Large intestine (tissue), 3 donors: ENCODE measurements at regions not wholly inside any gene's neighbourhood (a gene's known extent, or its start where the extent isn't known, plus 50 kb on each side); places are given as distances from the start of the nearest gene placed in this dataset.

Experiments used
- DNase-seq, 2 donors: peaks; one replicate each; pipeline versions ENCODE4 v3.0.0 to v3.0.0-alpha.2; 2013
- H3K27ac ChIP-seq: one replicate; pipeline ENCODE4 v1.5.1; 2013; ENCODE audit warnings: low read length
- H3K27me3 ChIP-seq: 2 replicates; pipeline ENCODE4 v1.6.1; 2013; ENCODE audit warnings: low read length; ENCODE audit not compliant: control insufficient read depth, insufficient read depth
- H3K36me3 ChIP-seq: 2 replicates; pipeline ENCODE4 v1.6.1; 2013; ENCODE audit warnings: low read length; ENCODE audit not compliant: control insufficient read depth, insufficient read depth
- H3K4me1 ChIP-seq: one replicate; pipeline ENCODE4 v1.6.1; 2013; ENCODE audit warnings: low read length; ENCODE audit not compliant: control insufficient read depth, insufficient read depth
- H3K4me3 ChIP-seq: one replicate; pipeline ENCODE4 v1.5.1; 2013; ENCODE audit warnings: low read length
- H3K9me3 ChIP-seq: one replicate; pipeline ENCODE4 v1.6.1; 2013; ENCODE audit warnings: mild to moderate bottlenecking, low read depth, low read length, moderate library complexity; ENCODE audit not compliant: control insufficient read depth
- WGBS: methylation state at CpG from one replicate; pipeline ENCODE4 v1.1.5; 2013; ENCODE audit warnings: low lambda C conversion rate; ENCODE audit not compliant: insufficient coverage; 5-methylcytosine and 5-hydroxymethylcytosine counted together

DNA sequence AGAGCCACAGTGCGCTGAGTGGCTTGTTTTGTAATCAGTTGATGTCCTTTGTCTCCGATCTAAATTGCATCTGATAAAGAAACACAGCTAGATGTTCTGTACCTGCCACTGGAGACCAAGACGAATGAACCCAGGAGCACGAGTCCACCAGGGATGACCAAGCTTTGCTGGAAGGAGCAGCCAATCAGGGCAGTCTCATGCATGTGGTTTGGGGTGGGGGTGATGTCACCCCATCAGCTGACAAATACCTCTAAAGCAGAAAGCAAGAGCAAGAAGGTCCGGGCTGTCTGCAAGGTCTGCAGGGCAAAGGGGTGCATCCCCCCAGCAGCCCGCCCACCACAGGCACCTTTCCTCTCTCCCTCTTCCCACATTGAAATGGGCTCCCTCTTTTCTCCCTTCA lies 653.8 kb downstream of the AJAP1 start:
- Histone ChIP-seq H3K36me3 (no peaks in the 10 kb centered on the region), H3K27ac (no peak overlapping the region), H3K27me3 (no peaks in the 10 kb centered on the region), H3K9me3 (no peaks in the 10 kb centered on the region), H3K4me3 (no peak overlapping the region), H3K4me1 (no peaks in the 10 kb centered on the region)
- no CpG with 5 or more reads among the region's 6 CpGs for WGBS
- no peak for DNase-seq

DNA sequence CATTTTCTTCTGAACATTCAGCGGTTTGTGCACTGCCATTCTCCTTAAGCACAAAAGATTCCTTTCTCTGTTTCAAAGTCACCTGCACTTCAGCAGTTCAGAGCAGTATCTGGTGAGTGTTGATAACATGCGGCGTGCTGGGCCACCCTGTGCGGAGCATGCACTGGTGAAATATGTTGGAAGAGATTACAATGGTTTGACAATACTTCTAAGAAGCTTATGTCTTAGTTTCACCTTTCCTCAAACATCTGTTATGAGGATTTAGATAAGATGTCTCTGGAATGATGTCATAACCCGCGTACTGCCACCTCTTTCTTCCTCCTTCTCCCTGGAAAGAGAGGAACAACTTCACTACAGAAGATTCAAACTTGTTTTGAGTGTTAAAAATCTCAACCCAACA lies 650.3 kb downstream of the AJAP1 start:
- H3K27ac ChIP-seq: no peak overlapping the region
- H3K36me3 ChIP-seq: no peaks in the 10 kb centered on the region
- WGBS: 56% methylated on average over 3 of the region's 6 CpGs
- H3K4me1 ChIP-seq: no peaks in the 10 kb centered on the region
- H3K4me3 ChIP-seq: no peak overlapping the region
- DNase-seq: no peak
- no peaks in the 10 kb centered on the region for H3K9me3 ChIP-seq
- no peaks in the 10 kb centered on the region for H3K27me3 ChIP-seq

DNA sequence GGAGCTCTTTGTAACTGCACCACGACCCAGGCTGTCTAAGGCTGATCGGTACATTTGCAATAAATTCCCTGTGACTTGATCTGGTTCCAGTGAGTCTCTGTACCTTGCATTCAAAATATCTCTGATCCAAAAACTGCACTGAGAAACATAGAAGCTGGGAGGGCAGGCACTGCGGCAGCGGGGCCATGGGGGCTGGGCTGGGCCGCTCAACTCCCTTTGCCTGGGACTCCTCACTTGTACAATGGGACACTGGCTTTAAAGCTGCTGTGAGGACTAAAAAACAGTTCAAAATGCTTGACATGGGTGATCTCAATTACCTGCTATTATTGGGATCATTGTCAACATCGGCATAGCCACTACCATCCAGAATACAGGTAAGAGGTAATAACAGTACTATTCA lies 644.0 kb downstream of the AJAP1 start:
- no peaks in the 10 kb centered on the region for H3K4me1 ChIP-seq
- no peak overlapping the region for H3K27ac ChIP-seq
- no peak for DNase-seq
- no peaks in the 10 kb centered on the region for H3K36me3 ChIP-seq
- no CpG with 5 or more reads among the region's 6 CpGs for WGBS
- no peaks in the 10 kb centered on the region for H3K9me3 ChIP-seq
- no peaks in the 10 kb centered on the region for H3K27me3 ChIP-seq
- H3K4me3 ChIP-seq: no peak overlapping the region

DNA sequence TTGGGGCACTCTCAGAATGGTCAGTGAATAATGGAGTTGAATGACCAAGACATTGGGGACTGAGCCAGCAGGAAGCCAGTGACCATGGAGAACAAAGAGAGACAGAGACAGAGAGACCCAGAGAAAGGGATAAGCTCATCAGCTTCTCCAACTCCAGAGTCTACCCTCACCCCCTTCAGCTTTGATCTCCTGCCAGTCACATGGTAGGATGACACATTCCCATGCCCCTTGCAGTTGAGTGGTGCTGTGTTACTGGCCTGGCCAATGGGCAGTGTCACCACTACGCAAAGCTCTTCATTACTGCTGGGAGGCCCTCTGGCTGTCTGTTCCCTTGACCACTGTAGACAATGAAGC lies 643.5 kb downstream of the AJAP1 start:
- Histone ChIP-seq H3K36me3 (no peaks in the 10 kb centered on the region), H3K4me3 (no peak overlapping the region), H3K27ac (no peak overlapping the region), H3K9me3 (no peaks in the 10 kb centered on the region), H3K27me3 (no peaks in the 10 kb centered on the region), H3K4me1 (no peaks in the 10 kb centered on the region)
- no CpG with 5 or more reads among the region's 1 CpG for WGBS
- DNase-seq: no peak

DNA sequence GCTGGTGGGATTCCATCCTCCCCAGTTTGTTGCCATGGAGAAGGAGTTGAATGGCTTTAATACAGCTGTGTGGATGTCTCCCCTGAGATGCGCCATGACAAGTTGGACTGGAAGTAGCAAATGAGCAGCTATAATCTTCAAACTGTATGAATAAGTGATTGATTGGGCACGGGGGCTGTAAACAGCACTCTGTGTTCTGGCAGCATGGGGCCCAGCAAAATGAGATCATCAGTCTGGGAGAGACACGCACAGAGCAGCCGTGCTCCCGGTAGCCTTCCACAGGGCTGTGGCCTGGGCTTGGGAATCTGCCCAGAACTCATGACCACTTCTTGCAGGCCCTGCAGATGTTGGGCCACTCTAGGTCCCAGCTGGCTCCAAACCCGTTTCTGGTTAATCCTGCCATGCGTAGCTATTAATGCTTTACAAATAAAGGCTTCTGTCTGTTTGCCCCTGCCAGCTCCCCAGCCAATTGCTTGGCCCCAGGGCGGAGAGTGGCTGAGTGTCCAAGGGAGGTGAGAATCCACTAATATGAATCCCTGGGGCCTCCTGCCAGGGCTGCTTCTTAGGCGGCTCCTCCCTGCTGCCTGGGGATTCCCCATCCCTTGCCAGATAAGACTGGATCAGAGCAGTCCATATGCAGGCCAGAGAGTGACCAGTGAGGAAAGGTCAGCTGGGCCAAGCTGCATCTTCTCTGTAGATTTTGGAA lies 642.9 kb downstream of the AJAP1 start:
- Histone ChIP-seq H3K9me3 (no peaks in the 10 kb centered on the region), H3K27me3 (no peaks in the 10 kb centered on the region), H3K4me1 (no peaks in the 10 kb centered on the region), H3K4me3 (no peak overlapping the region), H3K27ac (no peak overlapping the region), H3K36me3 (no peaks in the 10 kb centered on the region)
- no CpG with 5 or more reads among the region's 9 CpGs for WGBS
- peak in 1 of 2 donors; percentile 9 for DNase-seq

DNA sequence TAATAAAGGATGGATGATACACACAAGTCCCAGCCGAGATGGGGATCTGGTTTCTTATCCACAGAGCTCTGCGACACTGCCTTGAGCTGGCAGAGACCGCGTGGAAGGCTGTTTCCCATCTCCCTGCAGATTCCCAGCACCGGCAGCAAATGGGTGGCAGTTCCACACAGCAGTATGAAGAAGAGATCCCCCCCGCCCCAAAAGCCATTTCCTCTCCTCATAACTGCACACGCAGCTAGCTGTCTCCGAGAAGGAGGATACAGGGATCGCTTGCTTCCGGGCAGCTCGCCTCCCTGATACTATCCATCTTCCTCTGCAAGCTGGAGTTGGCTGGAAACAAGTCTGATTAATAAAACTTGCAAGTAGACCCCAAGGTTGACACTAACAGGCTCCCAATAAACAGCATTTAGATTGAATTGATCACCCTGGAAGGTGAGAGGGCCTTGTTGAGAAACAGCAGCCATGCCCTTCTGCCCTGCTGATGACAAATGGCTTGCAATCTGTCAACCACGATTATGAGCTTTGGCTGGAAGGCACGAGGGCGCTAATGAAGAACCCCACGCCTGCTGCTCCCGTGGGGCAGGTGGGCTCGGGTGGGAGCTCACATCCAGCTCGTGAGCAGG lies 642.3 kb downstream of the AJAP1 start:
- Histone ChIP-seq H3K36me3 (no peaks in the 10 kb centered on the region), H3K27me3 (no peaks in the 10 kb centered on the region), H3K9me3 (no peaks in the 10 kb centered on the region), H3K4me3 (no peak overlapping the region), H3K27ac (no peak overlapping the region), H3K4me1 (no peaks in the 10 kb centered on the region)
- WGBS: no CpG with 5 or more reads among the region's 18 CpGs
- DNase-seq: no peak

DNA sequence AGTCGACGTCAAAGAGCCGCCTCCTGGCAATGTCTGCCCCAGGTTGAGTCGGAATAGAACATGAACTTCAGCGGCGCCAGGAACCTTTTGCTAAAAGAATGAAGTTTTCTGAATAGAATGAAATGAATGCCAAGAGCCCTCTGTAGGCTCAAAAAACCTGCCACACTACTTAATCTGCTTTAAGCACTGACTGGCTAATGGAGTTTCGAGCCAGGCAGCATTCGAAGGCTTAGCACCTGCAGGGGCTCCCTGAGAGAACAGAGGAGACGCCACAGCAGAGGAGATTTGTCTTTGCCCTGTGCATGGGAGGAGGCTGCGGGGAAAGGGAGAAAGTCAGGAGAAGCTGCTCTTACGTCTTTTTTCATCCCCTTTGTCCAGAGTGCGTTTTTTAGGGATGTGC lies 641.7 kb downstream of the AJAP1 start:
- Histone ChIP-seq H3K4me1 (no peaks in the 10 kb centered on the region), H3K4me3 (no peak overlapping the region), H3K9me3 (no peaks in the 10 kb centered on the region), H3K27ac (no peak overlapping the region), H3K36me3 (no peaks in the 10 kb centered on the region), H3K27me3 (no peaks in the 10 kb centered on the region)
- no peak for DNase-seq
- 80% methylated on average over 1 of the region's 12 CpGs for WGBS

DNA sequence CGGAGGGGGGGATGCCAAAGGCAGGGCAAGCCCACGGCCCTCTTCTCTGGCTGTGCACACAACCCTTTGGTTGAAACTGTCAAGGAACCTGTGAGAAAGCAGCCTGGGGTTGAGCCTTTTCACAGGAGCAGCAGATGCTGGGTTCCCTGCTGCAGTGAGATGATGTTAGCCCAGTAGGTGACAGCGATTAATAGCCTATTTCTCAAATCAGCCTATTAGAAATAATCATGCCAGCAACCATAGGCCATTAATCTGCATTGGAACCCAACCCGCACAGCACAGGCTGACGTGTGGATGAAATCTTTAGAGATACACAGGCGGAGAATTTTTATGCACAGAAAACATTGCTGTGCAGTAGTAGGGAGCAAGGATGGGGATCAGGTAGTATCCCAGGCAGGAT lies 637.5 kb downstream of the AJAP1 start:
- no CpG with 5 or more reads among the region's 6 CpGs for WGBS
- Histone ChIP-seq H3K9me3 (no peaks in the 10 kb centered on the region), H3K36me3 (no peaks in the 10 kb centered on the region), H3K4me3 (no peak overlapping the region), H3K4me1 (no peaks in the 10 kb centered on the region), H3K27ac (no peak overlapping the region), H3K27me3 (no peaks in the 10 kb centered on the region)
- DNase-seq: no peak

DNA sequence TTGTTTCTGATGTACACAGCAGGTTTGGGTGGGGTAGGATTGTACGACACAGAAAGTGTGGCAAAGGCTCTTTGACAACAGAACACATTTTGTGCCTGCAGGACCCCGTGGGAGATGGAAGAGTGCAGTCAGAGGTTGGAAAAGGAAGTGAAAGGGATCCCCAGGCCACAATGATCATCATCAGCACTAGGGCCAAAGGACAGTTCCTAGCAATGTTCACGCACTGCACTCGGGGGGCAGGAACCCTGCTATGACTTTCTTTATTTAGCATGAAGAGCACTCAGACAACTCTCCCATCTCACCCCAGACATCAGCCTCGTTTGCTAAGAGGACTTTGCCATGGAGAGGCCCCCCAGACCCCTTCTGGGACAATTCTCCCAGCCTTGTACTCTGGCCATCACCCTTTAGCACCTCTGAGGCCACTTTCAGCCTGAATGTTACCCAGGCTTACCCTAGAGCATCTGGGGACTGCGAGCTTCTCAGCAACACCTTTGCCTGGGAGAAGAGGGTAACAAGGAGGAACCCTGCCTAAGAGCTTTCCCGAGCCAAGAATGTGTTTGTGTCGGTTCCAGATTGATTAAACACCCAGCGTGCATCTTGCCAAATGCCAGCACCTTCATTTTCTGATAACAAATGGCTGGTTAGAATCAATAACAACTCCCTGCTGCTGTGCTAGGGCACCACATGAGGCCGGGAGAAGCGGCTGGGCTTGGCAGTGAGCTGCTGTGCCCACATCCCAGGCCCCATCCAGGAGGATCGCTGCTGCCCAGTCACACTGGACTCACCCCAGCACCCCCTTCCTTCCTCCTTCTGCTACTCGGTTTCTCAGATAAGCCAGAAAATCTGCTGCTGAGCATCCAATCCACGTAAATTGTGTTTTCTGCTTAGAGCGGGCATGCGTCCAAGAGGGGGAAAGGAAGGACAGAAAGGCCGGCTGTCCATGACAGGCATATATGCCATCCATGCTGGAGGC lies 633.1 kb downstream of the AJAP1 start:
- WGBS: no CpG with 5 or more reads among the region's 17 CpGs
- Histone ChIP-seq H3K4me3 (no peak overlapping the region), H3K27ac (no peak overlapping the region), H3K9me3 (no peaks in the 10 kb centered on the region), H3K36me3 (no peaks in the 10 kb centered on the region), H3K4me1 (no peaks in the 10 kb centered on the region), H3K27me3 (no peaks in the 10 kb centered on the region)
- no peak for DNase-seq

DNA sequence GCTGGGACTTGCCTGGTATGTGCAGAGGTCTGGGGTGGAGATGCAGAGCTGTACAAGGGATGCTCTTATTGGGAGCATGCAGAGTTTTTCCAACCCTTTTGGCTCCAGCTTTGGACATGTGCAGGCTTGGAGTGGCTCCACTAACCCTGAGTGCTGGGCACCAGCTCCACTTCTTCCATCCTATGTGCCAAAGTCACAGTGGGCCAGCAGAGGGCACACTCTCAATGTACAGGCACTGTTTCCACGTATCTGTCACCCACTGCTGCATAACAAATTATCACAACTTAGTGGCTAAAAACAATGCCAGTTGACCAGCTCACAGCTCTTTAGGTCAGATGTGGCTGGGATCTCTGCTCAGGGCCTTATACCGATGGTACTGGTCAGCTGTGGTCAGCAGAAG lies 631.8 kb downstream of the AJAP1 start:
- Histone ChIP-seq H3K9me3 (no peaks in the 10 kb centered on the region), H3K27me3 (no peaks in the 10 kb centered on the region), H3K36me3 (no peaks in the 10 kb centered on the region), H3K27ac (no peak overlapping the region), H3K4me3 (no peak overlapping the region), H3K4me1 (no peaks in the 10 kb centered on the region)
- no CpG with 5 or more reads among the region's 2 CpGs for WGBS
- DNase-seq: no peak
